ENCODE measurements at regions not wholly inside any gene's neighbourhood (a gene's known extent, or its start where the extent isn't known, plus 50 kb on each side); places are given as distances from the start of the nearest gene placed in this dataset.

GRCh38 chr1:61604261-61604660, 120.7 kb downstream of the TM2D1 start (continued):
- TF ChIP-seq FOXP1 (CRISPR knock-in tag; IDR thresholded peaks at IDR 0.05; ENCODE audit: borderline replicate concordance), result no peak

- no peak for ATAC-seq
- Mint-ChIP-seq H3K27ac (no peak overlapping the region), H3K9me3 (peaks cover 6% of the 10 kb centered on the region), H3K4me3 (no peak overlapping the region), H3K36me3 (0 out of 2 replicates have a peak, but pooled peaks cover 1% of the 10 kb centered on the region), H3K27me3 (ENCODE audit: low read depth) (no peaks in the 10 kb centered on the region), H3K4me1 (peaks cover 10% of the 10 kb centered on the region)
- DNase-seq (ENCODE audit: low spot score), result no peak
- ChIA-PET CTCF (interaction anchor here (1.1 kb wide), 1 partner anchor 9 kb away, joined by 3 read pairs; no protein-coding TSS in a partner anchor), POLR2A (no interaction called here)
- TF ChIP-seq CREM (CRISPR knock-in tag; IDR thresholded peaks at IDR 0.05) (no peak), OVOL2 (CRISPR knock-in tag; IDR thresholded peaks at IDR 0.05; ENCODE audit: borderline replicate concordance) (no peak), ZNF121 (CRISPR knock-in tag; IDR thresholded peaks at IDR 0.05) (no peak), EMX1 (CRISPR knock-in tag; IDR thresholded peaks at IDR 0.05) (no peak), FOXP4 (CRISPR knock-in tag; IDR thresholded peaks at IDR 0.05) (no peak), ERG (CRISPR knock-in tag; IDR thresholded peaks at IDR 0.05) (no peak), GTF2I (CRISPR knock-in tag; conservative IDR thresholded peaks at IDR 0.05) (no peak), PRDM15 (CRISPR knock-in tag; IDR thresholded peaks at IDR 0.05) (no peak), E2F1 (CRISPR knock-in tag; IDR thresholded peaks at IDR 0.05) (no peak), CDX4 (CRISPR knock-in tag; IDR thresholded peaks at IDR 0.05; ENCODE audit: borderline replicate concordance) (no peak), RORB (CRISPR knock-in tag; IDR thresholded peaks at IDR 0.05) (no peak), CBFB (CRISPR knock-in tag; IDR thresholded peaks at IDR 0.05; ENCODE audit: low read depth) (no peak), ATF1 (CRISPR knock-in tag; IDR thresholded peaks at IDR 0.05) (no peak), NR1H2 (CRISPR knock-in tag; IDR thresholded peaks at IDR 0.05) (no peak)
Observed at GRCh38 chr1:61602663-61603062, 122.3 kb downstream of the TM2D1 start.

GRCh38 chr1:61597601-61598000, 127.3 kb downstream of the TM2D1 start:
- H3K36me3 Mint-ChIP-seq, result 0 out of 2 replicates have a peak, but pooled peaks cover 3% of the 10 kb centered on the region
- POLR2A ChIA-PET, result no interaction called here
- CTCF ChIA-PET, result interaction anchor here (1.9 to 3.7 kb wide), 2 partner anchors 9 to 50 kb away, joined by 5 to 12 read pairs; no protein-coding TSS in a partner anchor
- no peak for DNase-seq (ENCODE audit: low spot score)
- ATAC-seq, result no peak
- no peaks in the 10 kb centered on the region for H3K27me3 Mint-ChIP-seq (ENCODE audit: low read depth)
- TF ChIP-seq ZNF281 (CRISPR knock-in tag; IDR thresholded peaks at IDR 0.05) (no peak), MAX (CRISPR knock-in tag; IDR thresholded peaks at IDR 0.05) (no peak), ZNF425 (CRISPR knock-in tag; conservative IDR thresholded peaks at IDR 0.05) (no peak)
- H3K4me3 Mint-ChIP-seq, result no peak overlapping the region
- H3K4me1 Mint-ChIP-seq, result no peaks in the 10 kb centered on the region
- no peak overlapping the region for H3K27ac Mint-ChIP-seq
- peaks cover 8% of the 10 kb centered on the region for H3K9me3 Mint-ChIP-seq
